Transverse colon (tissue), 3 donors: ENCODE measurements at regions not wholly inside any gene's neighbourhood (a gene's known extent, or its start where the extent isn't known, plus 50 kb on each side); places are given as distances from the start of the nearest gene placed in this dataset.

Experiments used
- CTCF ChIP-seq, 5 experiments: fragments of 200-600 bp in 3 of 5; fragments of 450-650 bp in 2 of 5; sonication (generic) in 3 of 5; IDR thresholded peaks; 1 replicate in 2 of 5; 2 replicates in 3 of 5; pipeline ENCODE4 v1.5.1; 2016 to 2017; ENCODE audit warnings: antibody characterized with exemption in 5 of 5, inconsistent platforms in 3 of 5, mild to moderate bottlenecking in 2 of 5, moderate library complexity in 1 of 5
- POLR2A ChIP-seq: fragments of 450-650 bp; IDR thresholded peaks from one replicate; pipeline ENCODE4 v1.6.1; 2016; ENCODE audit warnings: antibody characterized with exemption, mild to moderate bottlenecking, moderate library complexity

GRCh38 chr20:57813509-57814269 is 103.9 kb upstream of the PMEPA1 start:
- TF ChIP-seq CTCF (IDR thresholded peaks at IDR 0.05) (no peak), POLR2A (no peak)
